GM12872 (cell line): ENCODE measurements at regions not wholly inside any gene's neighbourhood (a gene's known extent, or its start where the extent isn't known, plus 50 kb on each side); places are given as distances from the start of the nearest gene placed in this dataset.

Experiments used
- CTCF ChIP-seq: IDR thresholded peaks from 3 replicates; pipeline ENCODE4 v1.5.1; 2011; ENCODE audit warnings: low read depth, mild to moderate bottlenecking, low read length, moderate library complexity; ENCODE audit not compliant: insufficient read depth

- TF ChIP-seq CTCF: no peak
These were observed 80.9 kb upstream of the DYNC1I1 start for GRCh38 chr7:95691464-95691863.

GRCh38 chr7:95690367-95690947 is 81.9 kb upstream of the DYNC1I1 start:
- TF ChIP-seq CTCF: peak; percentile 40; the same call in 2 of the 3 replicates

GRCh38 chr7:95688931-95689495 is 83.3 kb upstream of the DYNC1I1 start:
- TF ChIP-seq CTCF: no peak

GRCh38 chr7:95687759-95688343 is 84.5 kb upstream of the DYNC1I1 start:
- TF ChIP-seq CTCF: peak; percentile 23; the same call in 1 of the 3 replicates

GRCh38 chr7:95686109-95686508 is 86.2 kb upstream of the DYNC1I1 start:
- peak; percentile 41; the same call in 2 of the 3 replicates for TF ChIP-seq CTCF

- no peak for TF ChIP-seq CTCF
These were observed 87.8 kb upstream of the DYNC1I1 start for GRCh38 chr7:95684505-95684904.

- peak; percentile 39; the same call in 2 of the 3 replicates for TF ChIP-seq CTCF
These were observed 87.7 kb upstream of the PDK4 start for GRCh38 chr7:95684037-95684436.
